Esophagus muscularis mucosa (tissue), 4 donors: ENCODE measurements at regions not wholly inside any gene's neighbourhood (a gene's known extent, or its start where the extent isn't known, plus 50 kb on each side); places are given as distances from the start of the nearest gene placed in this dataset.

Experiments used
- EP300 ChIP-seq: sonication (generic); formaldehyde crosslinking; IDR thresholded peaks from one replicate; pipeline ENCODE4 v1.6.1; 2017; ENCODE audit warnings: antibody characterized with exemption
- POLR2A ChIP-seq: fragments of 450-650 bp; IDR thresholded peaks from one replicate; pipeline ENCODE4 v1.6.1; 2017; ENCODE audit warnings: antibody characterized with exemption, moderate library complexity, mild to moderate bottlenecking, low read depth
- POLR2AphosphoS5 ChIP-seq, 2 donors: sonication (generic); formaldehyde crosslinking; IDR thresholded peaks; one replicate each; pipeline ENCODE4 v1.6.1; 2017; ENCODE audit warnings: antibody characterized with exemption in 2 of 2
- TF ChIP-seq, protein P1 (sequence below), 3 experiments: fragments of 200-600 bp in 2 of 3; fragments of 450-650 bp in 1 of 3; sonication (generic) in 2 of 3; IDR thresholded peaks; one replicate each; pipeline ENCODE4 v1.5.1; 2017 to 2019; ENCODE audit warnings: antibody characterized with exemption in 3 of 3, mild to moderate bottlenecking in 2 of 3, moderate library complexity in 1 of 3

DNA sequence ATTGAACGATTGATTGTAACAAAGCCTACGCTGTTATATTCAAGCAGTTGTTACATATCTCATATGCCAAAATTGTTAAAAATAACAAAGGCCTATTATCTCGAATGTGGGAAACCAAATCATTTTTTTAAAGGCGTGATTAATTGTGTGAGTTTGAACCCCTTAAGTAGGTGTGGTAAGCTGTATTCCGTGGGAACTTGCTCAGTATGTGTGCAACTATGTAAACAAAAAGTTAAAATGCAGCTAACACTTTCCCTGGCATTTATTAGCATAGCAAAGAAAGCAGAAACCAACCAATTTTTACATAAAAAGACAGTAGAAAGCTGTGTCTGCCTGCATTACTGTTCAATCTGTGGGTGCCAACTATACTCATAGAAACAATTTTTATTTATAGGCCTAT, 166.0 kb upstream of the HAND2 start:
- TF ChIP-seq EP300 = no peak
- TF ChIP-seq, protein P1, sequence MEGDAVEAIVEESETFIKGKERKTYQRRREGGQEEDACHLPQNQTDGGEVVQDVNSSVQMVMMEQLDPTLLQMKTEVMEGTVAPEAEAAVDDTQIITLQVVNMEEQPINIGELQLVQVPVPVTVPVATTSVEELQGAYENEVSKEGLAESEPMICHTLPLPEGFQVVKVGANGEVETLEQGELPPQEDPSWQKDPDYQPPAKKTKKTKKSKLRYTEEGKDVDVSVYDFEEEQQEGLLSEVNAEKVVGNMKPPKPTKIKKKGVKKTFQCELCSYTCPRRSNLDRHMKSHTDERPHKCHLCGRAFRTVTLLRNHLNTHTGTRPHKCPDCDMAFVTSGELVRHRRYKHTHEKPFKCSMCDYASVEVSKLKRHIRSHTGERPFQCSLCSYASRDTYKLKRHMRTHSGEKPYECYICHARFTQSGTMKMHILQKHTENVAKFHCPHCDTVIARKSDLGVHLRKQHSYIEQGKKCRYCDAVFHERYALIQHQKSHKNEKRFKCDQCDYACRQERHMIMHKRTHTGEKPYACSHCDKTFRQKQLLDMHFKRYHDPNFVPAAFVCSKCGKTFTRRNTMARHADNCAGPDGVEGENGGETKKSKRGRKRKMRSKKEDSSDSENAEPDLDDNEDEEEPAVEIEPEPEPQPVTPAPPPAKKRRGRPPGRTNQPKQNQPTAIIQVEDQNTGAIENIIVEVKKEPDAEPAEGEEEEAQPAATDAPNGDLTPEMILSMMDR (IDR thresholded peaks at IDR 0.05) = no peak
- no peak for TF ChIP-seq POLR2A
- no peak for TF ChIP-seq POLR2AphosphoS5 (IDR thresholded peaks at IDR 0.05)
